ENCODE measurements at regions not wholly inside any gene's neighbourhood (a gene's known extent, or its start where the extent isn't known, plus 50 kb on each side); places are given as distances from the start of the nearest gene placed in this dataset.

GRCh38 chr2:20539776-20540586, 93.1 kb downstream of the RHOB start:
- no peak for TF ChIP-seq CTCF (IDR thresholded peaks at IDR 0.05; ENCODE audit: low read length, missing control alignments)
- no peak for DNase-seq (ENCODE audit: low read depth)
- H3K4me3 ChIP-seq (replicated peaks; ENCODE audit: low read depth, low read length): no peak overlapping the region

GRCh38 chr2:20540587-20541293, 93.9 kb downstream of the RHOB start:
- no peak overlapping the region for H3K4me3 ChIP-seq (replicated peaks; ENCODE audit: low read depth, low read length)
- TF ChIP-seq CTCF (IDR thresholded peaks at IDR 0.05; ENCODE audit: low read length, missing control alignments): no peak
- no peak for DNase-seq (ENCODE audit: low read depth)

GRCh38 chr2:20541294-20541640, 94.4 kb downstream of the RHOB start:
- no peak overlapping the region for H3K4me3 ChIP-seq (replicated peaks; ENCODE audit: low read depth, low read length)
- DNase-seq (ENCODE audit: low read depth): no peak
- TF ChIP-seq CTCF (IDR thresholded peaks at IDR 0.05; ENCODE audit: low read length, missing control alignments): no peak

- H3K4me3 ChIP-seq (replicated peaks; ENCODE audit: low read depth, low read length): no peak overlapping the region
- TF ChIP-seq CTCF (IDR thresholded peaks at IDR 0.05; ENCODE audit: low read length, missing control alignments): no peak
- DNase-seq (ENCODE audit: low read depth): no peak
Measured at GRCh38 chr2:20541651-20542050, 94.8 kb downstream of the RHOB start.

- DNase-seq (ENCODE audit: low read depth): no peak
- TF ChIP-seq CTCF (IDR thresholded peaks at IDR 0.05; ENCODE audit: low read length, missing control alignments): no peak
- H3K4me3 ChIP-seq (replicated peaks; ENCODE audit: low read depth, low read length): no peak overlapping the region
Measured at GRCh38 chr2:20542269-20542668, 95.4 kb downstream of the RHOB start.

GRCh38 chr2:20542746-20543468, 96.0 kb downstream of the RHOB start:
- no peak for TF ChIP-seq CTCF (IDR thresholded peaks at IDR 0.05; ENCODE audit: low read length, missing control alignments)
- no peak for DNase-seq (ENCODE audit: low read depth)
- no peak overlapping the region for H3K4me3 ChIP-seq (replicated peaks; ENCODE audit: low read depth, low read length)
